ENCODE measurements at regions not wholly inside any gene's neighbourhood (a gene's known extent, or its start where the extent isn't known, plus 50 kb on each side); places are given as distances from the start of the nearest gene placed in this dataset.

DNA sequence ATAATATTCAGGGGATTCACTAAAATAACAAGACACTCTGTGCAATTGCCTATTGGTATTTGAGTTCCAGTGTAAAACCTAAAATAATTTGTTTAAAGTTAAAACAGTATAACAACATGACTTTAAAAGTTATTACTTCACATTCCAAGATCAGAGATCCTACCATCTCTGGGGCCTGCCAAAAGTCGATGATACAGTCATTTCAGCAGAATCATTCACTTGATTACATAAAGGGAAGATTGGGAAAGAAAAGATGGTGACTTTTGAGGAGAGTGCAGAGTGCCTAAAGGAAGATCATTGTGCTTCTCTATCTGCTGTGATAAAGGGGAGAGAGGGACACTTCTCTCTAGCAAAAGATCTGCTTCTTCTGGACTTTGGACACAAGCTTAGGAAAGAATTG is 784.4 kb upstream of the ADGRL4 start:
- Histone ChIP-seq H3K4me3 (ENCODE audit: low read depth, low read length) (no peak overlapping the region), H3K4me1 (ENCODE audit: control insufficient read depth, insufficient read depth, low read length, poor library complexity, severe bottlenecking) (no peaks in the 10 kb centered on the region), H3K27me3 (ENCODE audit: control insufficient read depth, insufficient read depth, low read length) (no peaks in the 10 kb centered on the region), H3K9me3 (ENCODE audit: control insufficient read depth in 2 of 2, low read length in 2 of 2) (peaks cover 0 to 5% of the 10 kb centered on the region in 2 experiments), H3K36me3 (ENCODE audit: control insufficient read depth, insufficient read depth, low read length) (no peaks in the 10 kb centered on the region), H3K27ac (ENCODE audit: insufficient read depth, low read length, poor library complexity, severe bottlenecking) (no peak overlapping the region)
- no peak overlapping the region for H3K27ac Mint-ChIP-seq
- ATAC-seq (ENCODE audit: low read depth in 2 of 2) (no peak), DNase-seq (no peak)
- H3K36me3 Mint-ChIP-seq: no peaks in the 10 kb centered on the region
- no peaks in the 10 kb centered on the region for H3K27me3 Mint-ChIP-seq
- peaks cover 3 to 34% (median 18%) of the 10 kb centered on the region in 7 donors for H3K9me3 Mint-ChIP-seq
- H3K4me3 Mint-ChIP-seq: no peak overlapping the region
- H3K4me1 Mint-ChIP-seq: no peaks in the 10 kb centered on the region

DNA sequence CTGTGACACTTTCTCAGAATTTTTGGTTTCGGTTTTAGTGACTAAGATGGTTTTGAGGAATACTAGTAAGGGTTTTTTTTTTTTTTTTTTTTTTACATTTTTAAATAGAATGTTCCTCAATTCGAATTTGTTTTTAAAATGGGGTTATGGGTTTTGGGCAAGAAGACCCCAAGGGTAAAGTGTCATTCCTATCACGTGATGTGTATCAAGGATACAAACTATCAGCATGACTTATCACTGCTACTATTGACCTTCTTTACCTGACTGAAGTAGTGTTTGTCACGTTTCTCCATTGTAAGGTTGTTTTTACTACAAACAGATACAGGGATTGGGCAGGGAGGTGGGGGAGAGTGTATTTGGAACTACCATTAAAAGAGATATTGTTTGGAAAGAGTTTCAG is 781.1 kb upstream of the ADGRL4 start:
- no peak overlapping the region for H3K4me3 ChIP-seq (ENCODE audit: low read depth, low read length)
- H3K9me3 ChIP-seq (ENCODE audit: control insufficient read depth in 2 of 2, low read length in 2 of 2): peaks cover 3 to 5% of the 10 kb centered on the region in 2 experiments
- Mint-ChIP-seq H3K4me1 (no peaks in the 10 kb centered on the region), H3K4me3 (no peak overlapping the region), H3K27ac (peak overlapping the region in 1 of 3 donors; percentile 23), H3K27me3 (no peaks in the 10 kb centered on the region), H3K9me3 (peaks cover 0 to 20% (median 11%) of the 10 kb centered on the region in 7 donors), H3K36me3 (no peaks in the 10 kb centered on the region)
- H3K4me1 ChIP-seq (ENCODE audit: control insufficient read depth, insufficient read depth, low read length, poor library complexity, severe bottlenecking): no peaks in the 10 kb centered on the region
- ATAC-seq (ENCODE audit: low read depth in 2 of 2) (no peak), DNase-seq (no peak)
- no peak overlapping the region for H3K27ac ChIP-seq (ENCODE audit: insufficient read depth, low read length, poor library complexity, severe bottlenecking)
- H3K36me3 ChIP-seq (ENCODE audit: control insufficient read depth, insufficient read depth, low read length): no peaks in the 10 kb centered on the region
- H3K27me3 ChIP-seq (ENCODE audit: control insufficient read depth, insufficient read depth, low read length): no peaks in the 10 kb centered on the region

DNA sequence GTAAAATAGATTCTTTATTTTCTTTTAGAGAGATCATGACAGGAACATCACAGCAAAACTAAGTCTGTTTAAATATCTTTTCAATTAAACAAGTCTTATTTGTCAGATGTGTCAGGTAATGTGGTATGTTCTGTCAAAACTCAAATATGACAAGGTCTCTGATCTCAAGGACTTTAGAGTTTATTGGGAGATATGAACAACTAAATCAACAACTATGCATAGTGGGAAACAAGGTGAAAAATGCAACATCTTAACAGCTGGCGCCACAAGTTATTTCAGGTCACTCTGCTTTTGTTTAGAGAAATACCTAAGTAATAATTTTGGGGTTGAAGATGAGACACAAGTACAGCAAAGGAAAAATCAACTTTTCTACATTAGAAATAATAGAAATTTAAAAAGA is 779.4 kb upstream of the ADGRL4 start:
- no peak for DNase-seq
- Mint-ChIP-seq H3K27me3 (no peaks in the 10 kb centered on the region), H3K4me1 (no peaks in the 10 kb centered on the region), H3K9me3 (peaks cover 0 to 20% (median 7%) of the 10 kb centered on the region in 7 donors), H3K36me3 (no peaks in the 10 kb centered on the region), H3K4me3 (no peak overlapping the region), H3K27ac (no peak overlapping the region)
- ATAC-seq (ENCODE audit: low read depth in 2 of 2): no peak
- Histone ChIP-seq H3K27ac (ENCODE audit: insufficient read depth, low read length, poor library complexity, severe bottlenecking) (no peak overlapping the region), H3K27me3 (ENCODE audit: control insufficient read depth, insufficient read depth, low read length) (no peaks in the 10 kb centered on the region), H3K4me1 (ENCODE audit: control insufficient read depth, insufficient read depth, low read length, poor library complexity, severe bottlenecking) (no peaks in the 10 kb centered on the region), H3K36me3 (ENCODE audit: control insufficient read depth, insufficient read depth, low read length) (no peaks in the 10 kb centered on the region), H3K4me3 (ENCODE audit: low read depth, low read length) (no peak overlapping the region), H3K9me3 (ENCODE audit: control insufficient read depth in 2 of 2, low read length in 2 of 2) (peaks cover under 1 to 11% of the 10 kb centered on the region in 2 experiments)

DNA sequence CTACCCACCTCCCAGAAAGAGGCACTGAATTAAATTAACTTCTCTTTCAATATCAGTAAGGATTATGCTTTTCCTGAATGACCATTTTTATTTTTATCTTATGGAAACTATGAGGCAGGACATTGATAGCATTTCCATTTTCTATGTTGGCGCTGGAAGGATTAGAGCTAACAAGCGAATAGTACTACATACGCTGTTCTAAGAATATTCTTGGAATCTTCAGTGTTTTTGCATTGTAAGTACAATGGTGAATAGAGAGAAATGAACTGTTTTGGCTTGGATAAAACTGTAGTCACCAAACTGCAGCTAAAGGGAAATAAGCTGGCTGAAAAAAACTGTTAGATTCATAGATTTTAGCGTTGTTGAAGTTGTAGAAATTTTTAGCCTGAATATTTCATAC is 779.0 kb upstream of the ADGRL4 start:
- DNase-seq (no peak), ATAC-seq (ENCODE audit: low read depth in 2 of 2) (no peak)
- H3K36me3 ChIP-seq (ENCODE audit: control insufficient read depth, insufficient read depth, low read length): no peaks in the 10 kb centered on the region
- Mint-ChIP-seq H3K9me3 (peaks cover 0 to 20% (median 6%) of the 10 kb centered on the region in 7 donors), H3K36me3 (no peaks in the 10 kb centered on the region), H3K4me1 (no peaks in the 10 kb centered on the region), H3K4me3 (no peak overlapping the region), H3K27ac (no peak overlapping the region), H3K27me3 (no peaks in the 10 kb centered on the region)
- H3K9me3 ChIP-seq (ENCODE audit: control insufficient read depth in 2 of 2, low read length in 2 of 2): peaks cover 0 to 11% of the 10 kb centered on the region in 2 experiments
- no peak overlapping the region for H3K4me3 ChIP-seq (ENCODE audit: low read depth, low read length)
- H3K27me3 ChIP-seq (ENCODE audit: control insufficient read depth, insufficient read depth, low read length): no peaks in the 10 kb centered on the region
- no peak overlapping the region for H3K27ac ChIP-seq (ENCODE audit: insufficient read depth, low read length, poor library complexity, severe bottlenecking)
- H3K4me1 ChIP-seq (ENCODE audit: control insufficient read depth, insufficient read depth, low read length, poor library complexity, severe bottlenecking): no peaks in the 10 kb centered on the region

DNA sequence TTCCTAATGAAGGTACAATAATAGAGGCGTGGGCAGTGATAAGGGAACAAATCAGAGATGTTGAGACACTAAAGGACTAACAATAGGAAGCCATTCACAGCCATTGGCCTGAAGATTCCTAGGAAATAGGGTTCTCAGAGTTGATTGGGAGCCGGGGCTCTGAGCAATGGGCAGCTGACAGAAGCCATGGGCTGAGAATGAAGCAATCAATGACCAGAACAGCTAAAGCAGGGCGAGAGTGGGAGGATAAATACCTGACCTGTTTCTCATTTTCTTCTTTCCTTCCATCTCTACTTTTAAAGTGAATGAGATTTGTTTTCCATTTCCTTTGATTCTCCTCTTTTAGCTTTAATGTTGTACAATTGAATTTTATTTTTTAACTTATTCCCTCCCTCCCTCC is 774.7 kb upstream of the ADGRL4 start:
- no peaks in the 10 kb centered on the region for H3K36me3 ChIP-seq (ENCODE audit: control insufficient read depth, insufficient read depth, low read length)
- Mint-ChIP-seq H3K36me3 (no peaks in the 10 kb centered on the region), H3K4me3 (no peak overlapping the region), H3K9me3 (peaks cover 0 to 12% (median 3%) of the 10 kb centered on the region in 7 donors), H3K4me1 (no peaks in the 10 kb centered on the region), H3K27ac (no peak overlapping the region), H3K27me3 (no peaks in the 10 kb centered on the region)
- DNase-seq (no peak), ATAC-seq (ENCODE audit: low read depth in 2 of 2) (no peak)
- H3K4me1 ChIP-seq (ENCODE audit: control insufficient read depth, insufficient read depth, low read length, poor library complexity, severe bottlenecking): no peaks in the 10 kb centered on the region
- H3K4me3 ChIP-seq (ENCODE audit: low read depth, low read length): no peak overlapping the region
- H3K27ac ChIP-seq (ENCODE audit: insufficient read depth, low read length, poor library complexity, severe bottlenecking): no peak overlapping the region
- peaks cover 0 to 11% of the 10 kb centered on the region in 2 experiments for H3K9me3 ChIP-seq (ENCODE audit: control insufficient read depth in 2 of 2, low read length in 2 of 2)
- no peaks in the 10 kb centered on the region for H3K27me3 ChIP-seq (ENCODE audit: control insufficient read depth, insufficient read depth, low read length)

DNA sequence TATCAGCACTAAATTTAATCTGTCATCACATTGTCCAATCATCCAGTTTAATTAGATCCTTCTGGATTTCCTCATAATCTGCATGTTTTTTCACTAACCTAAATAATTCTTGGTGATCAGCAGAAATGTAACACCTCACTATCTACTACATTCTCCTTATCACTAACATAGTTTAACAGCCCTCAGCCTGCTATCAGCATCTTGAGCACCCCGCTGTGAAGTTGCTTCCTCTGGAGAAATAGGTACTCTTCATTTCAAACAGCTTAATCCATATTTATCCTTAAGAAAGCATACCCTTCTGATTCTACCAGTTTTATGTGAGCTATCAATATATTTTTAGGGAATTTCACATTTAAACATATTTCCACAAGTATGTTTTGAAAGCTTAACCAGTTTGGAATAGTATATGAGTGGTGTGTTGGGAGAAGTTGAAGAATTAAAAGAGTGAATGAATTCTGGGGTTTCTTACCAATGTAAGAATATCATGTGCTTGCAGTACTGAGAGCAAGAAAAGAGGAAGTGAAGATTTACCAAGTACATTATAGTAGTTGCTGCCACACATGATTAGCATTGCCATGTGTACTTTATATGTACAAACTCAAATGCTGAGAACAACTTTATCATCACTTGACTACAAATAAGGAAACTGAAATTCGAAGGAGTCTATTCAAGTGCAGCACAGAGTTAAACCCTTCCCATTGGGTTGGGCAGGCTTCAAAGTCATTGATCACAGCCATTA is 771.1 kb upstream of the ADGRL4 start:
- Mint-ChIP-seq H3K9me3 (peaks cover 0 to 12% (median 4%) of the 10 kb centered on the region in 7 donors), H3K4me3 (no peak overlapping the region), H3K4me1 (no peaks in the 10 kb centered on the region), H3K36me3 (no peaks in the 10 kb centered on the region), H3K27ac (no peak overlapping the region), H3K27me3 (no peaks in the 10 kb centered on the region)
- Histone ChIP-seq H3K36me3 (ENCODE audit: control insufficient read depth, insufficient read depth, low read length) (no peaks in the 10 kb centered on the region), H3K9me3 (ENCODE audit: control insufficient read depth in 2 of 2, low read length in 2 of 2) (peaks cover 0 to 8% of the 10 kb centered on the region in 2 experiments), H3K27ac (ENCODE audit: insufficient read depth, low read length, poor library complexity, severe bottlenecking) (no peak overlapping the region), H3K27me3 (ENCODE audit: control insufficient read depth, insufficient read depth, low read length) (no peaks in the 10 kb centered on the region), H3K4me3 (ENCODE audit: low read depth, low read length) (no peak overlapping the region), H3K4me1 (ENCODE audit: control insufficient read depth, insufficient read depth, low read length, poor library complexity, severe bottlenecking) (no peaks in the 10 kb centered on the region)
- ATAC-seq (ENCODE audit: low read depth in 2 of 2) (no peak), DNase-seq (no peak)

DNA sequence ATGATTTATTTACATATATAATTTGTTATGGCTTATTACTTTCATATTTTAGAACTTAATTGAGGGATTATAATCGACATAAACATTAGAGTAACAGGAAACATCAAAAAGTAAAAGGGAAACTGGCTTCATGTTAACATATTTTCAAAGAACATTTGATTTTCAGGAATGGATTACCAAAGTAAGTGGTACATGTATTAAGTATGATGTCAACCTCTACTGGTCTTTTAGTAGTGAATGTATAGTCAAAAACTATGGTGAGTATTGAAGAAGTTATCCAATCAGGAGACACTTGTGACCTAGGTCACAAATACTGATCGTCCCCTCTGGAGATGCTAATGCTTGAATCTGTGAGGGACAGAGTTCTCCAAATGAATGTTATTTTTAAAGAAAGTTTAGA is 768.9 kb upstream of the ADGRL4 start:
- H3K27me3 Mint-ChIP-seq: no peaks in the 10 kb centered on the region
- DNase-seq (no peak), ATAC-seq (ENCODE audit: low read depth in 2 of 2) (no peak)
- H3K36me3 Mint-ChIP-seq: no peaks in the 10 kb centered on the region
- H3K4me3 Mint-ChIP-seq: no peak overlapping the region
- no peaks in the 10 kb centered on the region for H3K4me1 ChIP-seq (ENCODE audit: control insufficient read depth, insufficient read depth, low read length, poor library complexity, severe bottlenecking)
- H3K27ac Mint-ChIP-seq: no peak overlapping the region
- H3K36me3 ChIP-seq (ENCODE audit: control insufficient read depth, insufficient read depth, low read length): no peaks in the 10 kb centered on the region
- no peaks in the 10 kb centered on the region for H3K9me3 ChIP-seq (ENCODE audit: control insufficient read depth in 2 of 2, low read length in 2 of 2)
- no peaks in the 10 kb centered on the region for H3K27me3 ChIP-seq (ENCODE audit: control insufficient read depth, insufficient read depth, low read length)
- no peak overlapping the region for H3K4me3 ChIP-seq (ENCODE audit: low read depth, low read length)
- H3K9me3 Mint-ChIP-seq: peaks cover 0 to 12% (median 4%) of the 10 kb centered on the region in 7 donors
- H3K4me1 Mint-ChIP-seq: no peaks in the 10 kb centered on the region
- no peak overlapping the region for H3K27ac ChIP-seq (ENCODE audit: insufficient read depth, low read length, poor library complexity, severe bottlenecking)

DNA sequence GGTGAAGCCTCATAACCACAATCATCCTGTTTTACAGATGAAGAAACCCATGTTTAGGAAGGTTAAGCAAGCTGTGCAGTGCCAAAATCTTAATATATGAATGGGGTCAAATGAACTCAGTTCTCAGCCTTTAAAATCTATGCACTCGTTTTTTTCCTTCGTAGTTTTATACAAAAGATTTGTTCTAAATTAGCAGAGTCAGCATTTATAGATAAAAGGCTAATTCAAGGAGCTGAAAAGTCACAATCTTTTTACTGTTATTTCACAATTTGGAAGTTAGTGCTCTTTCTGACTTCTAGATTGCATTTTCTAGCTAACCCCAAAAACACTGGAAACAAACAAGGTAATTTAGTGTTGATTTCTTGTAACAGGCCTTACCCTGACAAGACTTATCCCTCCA is 766.9 kb upstream of the ADGRL4 start:
- no peaks in the 10 kb centered on the region for H3K36me3 Mint-ChIP-seq
- Histone ChIP-seq H3K4me1 (ENCODE audit: control insufficient read depth, insufficient read depth, low read length, poor library complexity, severe bottlenecking) (no peaks in the 10 kb centered on the region), H3K4me3 (ENCODE audit: low read depth, low read length) (no peak overlapping the region), H3K27me3 (ENCODE audit: control insufficient read depth, insufficient read depth, low read length) (no peaks in the 10 kb centered on the region), H3K36me3 (ENCODE audit: control insufficient read depth, insufficient read depth, low read length) (no peaks in the 10 kb centered on the region), H3K27ac (ENCODE audit: insufficient read depth, low read length, poor library complexity, severe bottlenecking) (no peak overlapping the region), H3K9me3 (ENCODE audit: control insufficient read depth in 2 of 2, low read length in 2 of 2) (no peaks in the 10 kb centered on the region)
- no peak overlapping the region for H3K27ac Mint-ChIP-seq
- H3K9me3 Mint-ChIP-seq: peaks cover 0 to 15% (median 6%) of the 10 kb centered on the region in 7 donors
- no peaks in the 10 kb centered on the region for H3K4me1 Mint-ChIP-seq
- no peak for ATAC-seq (ENCODE audit: low read depth in 2 of 2)
- H3K4me3 Mint-ChIP-seq: no peak overlapping the region
- no peak for DNase-seq
- no peaks in the 10 kb centered on the region for H3K27me3 Mint-ChIP-seq
